ENCODE measurements at regions not wholly inside any gene's neighbourhood (a gene's known extent, or its start where the extent isn't known, plus 50 kb on each side); places are given as distances from the start of the nearest gene placed in this dataset.

- DNase-seq = no peak
These were observed 87.9 kb upstream of the WDR1 start for GRCh38 chr4:10204401-10205058.

- DNase-seq = no peak
These were observed 87.3 kb upstream of the WDR1 start for GRCh38 chr4:10203851-10204250.

GRCh38 chr4:10201381-10202223, 85.0 kb upstream of the WDR1 start:
- no peak for DNase-seq

GRCh38 chr4:10200869-10201268, 84.3 kb upstream of the WDR1 start:
- DNase-seq = no peak

- DNase-seq = no peak
These were observed 81.8 kb upstream of the WDR1 start for GRCh38 chr4:10198365-10198764.

GRCh38 chr4:10197952-10198351, 81.4 kb upstream of the WDR1 start:
- DNase-seq = no peak

GRCh38 chr4:10196191-10196590, 79.6 kb upstream of the WDR1 start:
- DNase-seq = no peak

- peak in 1 of 56 donors; percentile 0 for DNase-seq
These were observed 75.7 kb upstream of the WDR1 start for GRCh38 chr4:10192331-10192730.

- no peak for DNase-seq
These were observed 71.9 kb upstream of the WDR1 start for GRCh38 chr4:10188400-10189004.

- peak in 4 of 56 donors; percentile 1 to 26 (median 6) for DNase-seq
These were observed 69.9 kb upstream of the WDR1 start for GRCh38 chr4:10186228-10187214.

GRCh38 chr4:10185518-10186227, 69.1 kb upstream of the WDR1 start:
- DNase-seq = no peak

- no peak for DNase-seq
These were observed 67.9 kb upstream of the WDR1 start for GRCh38 chr4:10184501-10184938.

- no peak for DNase-seq
These were observed 67.4 kb upstream of the WDR1 start for GRCh38 chr4:10184041-10184440.

- no peak for DNase-seq
These were observed 66.9 kb upstream of the WDR1 start for GRCh38 chr4:10183462-10183861.

- peak in 1 of 56 donors; percentile 1 for DNase-seq
These were observed 66.1 kb upstream of the WDR1 start for GRCh38 chr4:10182446-10183424.

- no peak for DNase-seq
These were observed 65.3 kb upstream of the WDR1 start for GRCh38 chr4:10181745-10182445.

- no peak for DNase-seq
These were observed 64.5 kb upstream of the WDR1 start for GRCh38 chr4:10180927-10181744.

GRCh38 chr4:10180603-10180926, 64.0 kb upstream of the WDR1 start:
- no peak for DNase-seq

All from nucleus accumbens (tissue), 56 donors.